SU-DHL-6 (cell line): ENCODE measurements at regions not wholly inside any gene's neighbourhood (a gene's known extent, or its start where the extent isn't known, plus 50 kb on each side); places are given as distances from the start of the nearest gene placed in this dataset.

ENCODE experiments used
- H2AFZ ChIP-seq: fragments of 200-600 bp; sonication (generic); 2 replicates; pipeline ENCODE4 v1.6.1; 2014; ENCODE audit warnings: low read depth, mild to moderate bottlenecking, moderate library complexity, mixed read lengths, antibody characterized with exemption, low read length; ENCODE audit not compliant: severe bottlenecking
- H3F3A ChIP-seq: fragments of 200-600 bp; shearing (Covaris generic); 2 replicates; pipeline ENCODE4 v1.6.0; 2016; ENCODE audit warnings: antibody characterized with exemption, mild to moderate bottlenecking; ENCODE audit not compliant: insufficient read depth
- H3K27ac ChIP-seq: fragments of 200-600 bp; sonication (generic); 2 replicates; pipeline ENCODE4 v1.5.1; 2016; ENCODE audit warnings: low read depth, mild to moderate bottlenecking, low read length, moderate library complexity, mixed read lengths
- H3K27me3 ChIP-seq: fragments of 200-600 bp; sonication (generic), shearing (Covaris generic); 2 replicates; pipeline ENCODE4 v1.6.0; 2014; ENCODE audit warnings: mild to moderate bottlenecking, low read length
- H3K36me3 ChIP-seq: fragments of 200-600 bp; sonication (generic); 2 replicates; pipeline ENCODE4 v1.6.1; 2014; ENCODE audit warnings: mild to moderate bottlenecking, low read length, mixed read lengths
- H3K4me2 ChIP-seq: fragments of 300-600, 200-600 bp; shearing (Covaris generic), sonication (generic); 2 replicates; pipeline ENCODE4 v1.6.0; 2014; ENCODE audit warnings: low read length, low read depth, mild to moderate bottlenecking; ENCODE audit not compliant: poor library complexity, severe bottlenecking
- H3K4me3 ChIP-seq: fragments of 200-600 bp; sonication (generic); 2 replicates; pipeline ENCODE4 v1.5.1; 2014; ENCODE audit warnings: antibody characterized with exemption, low read length, mild to moderate bottlenecking, mixed read lengths; ENCODE audit not compliant: insufficient read depth, poor library complexity, severe bottlenecking
- H3K79me2 ChIP-seq: fragments of 200-600 bp; sonication (generic); 2 replicates; pipeline ENCODE4 v1.6.1; 2014; ENCODE audit warnings: mild to moderate bottlenecking, low read length, moderate library complexity; ENCODE audit not compliant: insufficient read depth
- H3K9ac ChIP-seq: fragments of 200-600 bp; sonication (generic); 2 replicates; pipeline ENCODE4 v1.7.0; 2014; ENCODE audit warnings: mild to moderate bottlenecking, low read length
- H3K9me2 ChIP-seq: fragments of 200-600 bp; sonication (generic); replicated peaks from 2 replicates; pipeline ENCODE4 v1.6.1; 2014; ENCODE audit warnings: low read length; ENCODE audit not compliant: insufficient read depth
- H3K9me3 ChIP-seq: fragments of 200-600 bp; sonication (generic); 2 replicates; pipeline ENCODE4 v1.6.1; 2014; ENCODE audit warnings: low read length, mixed read lengths; ENCODE audit not compliant: insufficient read depth
- H4K20me1 ChIP-seq: fragments of 200-600 bp; sonication (generic); 2 replicates; pipeline ENCODE4 v1.6.1; 2014; ENCODE audit warnings: low read depth, mild to moderate bottlenecking, antibody characterized with exemption, low read length, moderate library complexity, mixed read lengths
- EZH2phosphoT487 ChIP-seq: fragments of 200-600 bp; sonication (generic), shearing (Covaris generic); conservative IDR thresholded peaks from 2 replicates; pipeline ENCODE4 v1.6.1; 2018; ENCODE audit warnings: mild to moderate bottlenecking, antibody characterized with exemption, low read length, moderate library complexity, mixed read lengths
- TF ChIP-seq, protein P1 (sequence below): fragments of 200-600 bp; sonication (generic); IDR thresholded peaks from one replicate; pipeline ENCODE4 v1.5.1; 2017; ENCODE audit warnings: antibody characterized with exemption, mild to moderate bottlenecking, low read length, moderate library complexity; ENCODE audit not compliant: insufficient read depth, poor library complexity, severe bottlenecking

DNA sequence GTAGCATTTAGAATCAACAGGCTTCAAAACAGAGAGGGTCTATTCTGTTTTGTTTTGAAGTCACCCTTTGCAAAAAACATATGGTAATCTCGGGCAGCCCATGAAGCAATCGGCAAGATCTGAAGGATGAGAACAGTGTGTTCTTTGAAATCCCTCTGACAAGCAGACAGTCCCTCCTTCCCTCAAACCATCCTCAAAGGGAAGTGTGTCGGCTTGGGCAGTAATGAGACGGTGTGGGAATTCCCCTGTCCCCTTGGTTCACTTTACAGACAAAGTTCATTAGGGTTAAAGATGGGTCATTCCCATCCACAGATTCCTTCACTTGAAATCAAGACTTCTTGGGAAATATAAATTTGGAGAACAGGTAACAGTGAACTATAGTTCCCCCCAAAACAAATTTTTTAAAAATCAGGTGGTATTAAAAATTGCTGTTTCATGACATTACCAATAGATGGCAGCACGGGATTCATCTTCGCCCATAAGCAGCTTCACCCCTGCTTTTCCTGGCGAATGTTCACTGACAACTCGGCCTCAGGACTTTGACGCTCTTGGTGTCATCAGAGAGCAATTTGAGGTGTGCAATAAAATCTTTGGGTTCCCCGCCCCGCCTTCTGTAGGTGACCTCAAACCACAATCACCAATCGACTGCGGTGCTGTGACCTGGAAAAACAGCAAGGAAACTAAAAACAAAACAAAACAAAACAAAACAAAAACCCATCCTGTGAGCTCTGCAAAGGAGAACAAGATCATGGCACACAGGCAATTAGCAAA lies 159.3 kb upstream of the TNFAIP3 start:
- Histone ChIP-seq H3K9ac (no peak overlapping the region; the same call in 1 of the 2 replicates), H3K27me3 (no peaks in the 10 kb centered on the region), H3F3A (no peaks in the 10 kb centered on the region), H3K9me3 (no peaks in the 10 kb centered on the region), H3K36me3 (no peaks in the 10 kb centered on the region), H3K9me2 (no peaks in the 10 kb centered on the region), H4K20me1 (no peaks in the 10 kb centered on the region), H3K4me2 (peak overlapping the region; percentile 47), H2AFZ (peak overlapping the region; percentile 62), H3K27ac (no peak overlapping the region), H3K79me2 (no peaks in the 10 kb centered on the region), H3K4me3 (no peak overlapping the region)
- TF ChIP-seq, protein P1, sequence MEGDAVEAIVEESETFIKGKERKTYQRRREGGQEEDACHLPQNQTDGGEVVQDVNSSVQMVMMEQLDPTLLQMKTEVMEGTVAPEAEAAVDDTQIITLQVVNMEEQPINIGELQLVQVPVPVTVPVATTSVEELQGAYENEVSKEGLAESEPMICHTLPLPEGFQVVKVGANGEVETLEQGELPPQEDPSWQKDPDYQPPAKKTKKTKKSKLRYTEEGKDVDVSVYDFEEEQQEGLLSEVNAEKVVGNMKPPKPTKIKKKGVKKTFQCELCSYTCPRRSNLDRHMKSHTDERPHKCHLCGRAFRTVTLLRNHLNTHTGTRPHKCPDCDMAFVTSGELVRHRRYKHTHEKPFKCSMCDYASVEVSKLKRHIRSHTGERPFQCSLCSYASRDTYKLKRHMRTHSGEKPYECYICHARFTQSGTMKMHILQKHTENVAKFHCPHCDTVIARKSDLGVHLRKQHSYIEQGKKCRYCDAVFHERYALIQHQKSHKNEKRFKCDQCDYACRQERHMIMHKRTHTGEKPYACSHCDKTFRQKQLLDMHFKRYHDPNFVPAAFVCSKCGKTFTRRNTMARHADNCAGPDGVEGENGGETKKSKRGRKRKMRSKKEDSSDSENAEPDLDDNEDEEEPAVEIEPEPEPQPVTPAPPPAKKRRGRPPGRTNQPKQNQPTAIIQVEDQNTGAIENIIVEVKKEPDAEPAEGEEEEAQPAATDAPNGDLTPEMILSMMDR = peak; percentile 75
- TF ChIP-seq EZH2phosphoT487 = no peak

GRCh38 chr6:137708481-137708880 lies 158.6 kb upstream of the TNFAIP3 start:
- no peaks in the 10 kb centered on the region for H4K20me1 ChIP-seq
- no peaks in the 10 kb centered on the region for H3K9me2 ChIP-seq
- no peaks in the 10 kb centered on the region for H3K27me3 ChIP-seq
- no peak overlapping the region for H3K4me3 ChIP-seq
- peak overlapping the region; percentile 47 for H3K4me2 ChIP-seq
- no peaks in the 10 kb centered on the region for H3K9me3 ChIP-seq
- no peaks in the 10 kb centered on the region for H3K79me2 ChIP-seq
- H3K36me3 ChIP-seq = no peaks in the 10 kb centered on the region
- H2AFZ ChIP-seq = peak overlapping the region; percentile 62
- no peak overlapping the region for H3K9ac ChIP-seq
- no peaks in the 10 kb centered on the region for H3F3A ChIP-seq
- TF ChIP-seq, protein P1 = no peak
- no peak for TF ChIP-seq EZH2phosphoT487
- H3K27ac ChIP-seq = no peak overlapping the region

- Histone ChIP-seq H3K27ac (no peak overlapping the region), H3K36me3 (no peaks in the 10 kb centered on the region), H2AFZ (no peak overlapping the region), H3F3A (no peaks in the 10 kb centered on the region), H3K9me2 (no peaks in the 10 kb centered on the region), H3K4me2 (no peak overlapping the region), H4K20me1 (no peaks in the 10 kb centered on the region), H3K79me2 (no peaks in the 10 kb centered on the region), H3K27me3 (no peaks in the 10 kb centered on the region), H3K9ac (no peak overlapping the region), H3K9me3 (no peaks in the 10 kb centered on the region), H3K4me3 (no peak overlapping the region)
- no peak for TF ChIP-seq EZH2phosphoT487
- TF ChIP-seq, protein P1 = no peak
Observed at GRCh38 chr6:137709424-137710236, 157.4 kb upstream of the TNFAIP3 start.
